GM19467 (cell line): ENCODE measurements at regions not wholly inside any gene's neighbourhood (a gene's known extent, or its start where the extent isn't known, plus 50 kb on each side); places are given as distances from the start of the nearest gene placed in this dataset.
"Not testable (repeated sequence)": the region's sequence is repeated elsewhere in the genome, so short reads cannot be mapped to it uniquely, and the experiment has no call there.

ENCODE experiments used
- ATAC-seq: cut with Tn5 transposase; IDR thresholded peaks from one replicate; pipeline ENCODE4 v1.9.1; 2021; ENCODE audit warnings: mild to moderate bottlenecking, moderate library complexity; ENCODE audit not compliant: unreplicated experiment

DNA sequence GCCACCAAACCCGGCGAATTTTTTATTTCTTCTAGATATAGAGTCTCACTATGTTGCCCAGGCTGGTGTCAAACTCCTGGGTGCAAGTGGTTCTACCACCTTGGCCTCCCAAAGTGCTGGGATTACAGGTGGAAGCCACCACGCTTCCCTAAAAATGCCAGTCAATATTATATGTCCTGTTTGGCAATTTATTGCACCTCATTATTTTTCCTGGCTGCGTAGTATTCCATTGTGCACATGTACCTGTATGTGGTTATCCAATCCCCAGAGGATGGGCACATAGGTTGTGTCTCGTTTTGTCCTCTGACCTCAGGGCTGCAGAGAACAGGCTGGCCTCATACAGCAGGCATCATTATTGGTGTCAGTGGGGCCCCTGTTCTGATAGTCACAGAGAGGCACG, 181.7 kb downstream of the C9orf50 start:
- ATAC-seq, result no peak

DNA sequence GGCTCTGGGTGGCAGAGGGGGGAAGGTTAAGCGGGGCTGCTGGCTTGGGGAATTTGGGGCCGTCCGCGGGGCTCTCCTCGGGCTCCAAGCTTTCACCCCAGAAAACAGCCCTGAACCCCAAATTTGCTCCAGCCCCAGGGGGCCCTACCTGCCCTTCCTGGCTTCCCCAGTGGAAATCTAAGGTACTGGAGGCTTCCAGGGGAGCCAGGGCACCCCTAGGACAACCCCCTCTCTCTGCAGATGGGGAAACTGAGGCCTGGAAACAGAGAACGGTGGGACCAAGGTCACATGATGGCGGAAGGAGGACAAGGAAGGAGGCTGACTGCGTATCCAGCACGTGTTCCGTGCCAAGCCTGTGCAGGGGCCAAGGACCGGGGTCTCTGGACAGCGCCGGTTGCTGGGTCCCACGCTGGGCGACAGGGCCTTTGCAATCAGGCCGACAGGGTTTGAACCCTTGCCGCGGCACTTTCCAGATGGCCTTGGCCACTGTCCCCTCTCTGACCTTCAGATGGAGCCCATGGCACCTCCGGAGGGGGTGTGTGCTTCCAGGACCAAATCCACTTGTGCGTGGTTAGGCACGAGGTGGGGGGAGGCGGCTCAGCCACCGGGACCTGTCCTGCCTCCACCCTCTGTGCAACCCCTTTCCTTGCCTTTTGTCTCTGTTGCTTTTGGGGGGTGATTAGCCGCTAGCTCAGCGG, 183.1 kb downstream of the C9orf50 start:
- ATAC-seq, result no peak

DNA sequence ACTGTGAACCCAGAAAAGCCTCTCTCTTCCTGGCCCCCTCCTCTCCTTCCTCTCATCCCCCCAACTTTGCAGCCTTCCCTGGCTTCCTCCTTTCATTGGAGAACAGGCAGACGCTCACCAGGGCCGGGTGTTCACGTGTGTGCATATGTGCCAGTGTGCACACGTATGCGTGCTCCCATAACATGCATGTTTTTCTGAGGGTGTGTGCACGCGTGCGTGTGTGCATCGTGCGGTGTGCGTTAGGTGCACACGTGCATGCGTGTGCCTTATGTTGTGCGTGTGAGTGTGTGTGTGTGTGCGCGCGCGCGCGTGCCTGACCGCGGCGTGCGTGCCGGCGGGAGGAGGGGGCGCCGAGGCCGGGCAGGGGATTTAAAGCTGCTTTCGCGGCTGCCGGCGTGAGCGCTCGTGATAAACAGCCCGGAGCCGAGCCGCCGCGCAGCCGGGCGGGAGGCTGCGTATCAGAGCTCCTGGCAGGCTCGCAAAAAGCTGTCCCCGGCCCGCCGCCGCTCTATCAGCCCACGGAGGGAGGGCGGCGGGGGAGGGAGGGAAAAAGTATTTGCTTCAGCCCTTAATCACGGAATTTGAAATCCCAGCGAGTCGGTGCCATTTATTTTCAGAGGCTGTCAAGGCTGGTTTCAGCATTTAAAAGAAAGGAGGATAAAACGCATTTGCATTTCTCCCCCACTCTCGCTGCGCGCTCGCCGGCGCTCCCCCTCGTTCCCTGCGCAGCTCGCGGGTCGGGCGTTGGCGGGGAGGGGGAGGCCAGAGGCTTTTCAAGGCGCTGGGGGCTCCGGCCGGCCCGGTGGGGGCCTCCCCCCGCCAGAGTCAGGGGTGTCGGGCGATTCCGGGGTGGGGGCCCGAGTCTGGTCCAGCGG, 183.9 kb downstream of the C9orf50 start:
- no peak for ATAC-seq

DNA sequence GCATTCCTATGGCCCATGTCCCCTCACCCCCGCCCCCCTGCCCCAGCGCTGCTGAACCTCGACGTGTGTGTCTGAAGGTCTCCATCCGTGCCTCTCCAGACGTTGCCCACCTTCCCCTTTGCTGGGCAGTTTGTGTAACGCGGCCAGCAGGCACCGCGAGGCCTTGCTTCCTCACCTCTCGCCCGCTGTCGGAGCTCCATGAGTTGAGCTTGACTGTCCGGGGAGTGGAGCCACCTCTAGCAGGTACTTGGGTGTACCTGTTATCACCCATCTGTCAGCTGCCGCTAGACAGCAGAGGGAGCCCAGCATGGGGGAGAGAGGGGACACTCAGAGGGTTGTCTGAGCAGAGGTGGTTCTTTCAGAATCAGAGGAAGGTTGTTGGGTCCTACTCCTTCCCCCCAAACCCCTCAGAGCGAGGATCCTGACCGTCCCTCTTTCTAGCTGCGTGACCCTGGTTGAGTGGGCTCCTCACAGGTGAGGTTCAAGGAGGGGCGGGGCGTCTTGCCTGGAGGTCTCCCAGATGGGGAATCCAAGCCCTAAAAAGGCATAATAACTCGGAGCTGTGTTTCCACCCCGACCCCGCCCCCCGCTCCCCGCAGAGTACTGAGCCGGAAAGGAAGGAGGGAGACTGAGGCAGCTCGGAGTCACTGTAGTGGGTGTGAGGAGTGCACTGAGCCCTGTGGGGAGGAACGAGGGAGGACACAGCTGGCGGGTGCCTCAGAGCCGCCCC, 184.7 kb downstream of the C9orf50 start:
- no peak for ATAC-seq

DNA sequence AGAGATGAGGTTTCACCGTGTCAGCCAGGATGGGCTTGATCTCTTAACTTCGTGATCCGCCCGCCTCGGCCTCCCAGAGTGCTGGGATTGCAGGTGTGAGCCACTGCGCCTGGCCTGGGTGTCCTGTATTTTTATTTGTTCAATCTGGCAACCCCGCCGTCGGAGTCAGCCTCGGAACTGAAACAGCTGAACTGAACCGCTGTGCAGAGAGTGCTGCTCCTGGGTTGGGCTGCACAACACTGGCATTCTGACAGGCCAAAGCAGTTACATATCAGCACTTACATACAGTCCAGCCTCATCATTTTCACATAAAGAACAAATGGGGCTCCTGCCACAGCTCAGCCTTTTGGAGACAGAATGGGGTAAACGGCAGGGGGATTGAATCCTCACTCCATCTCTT, 185.6 kb downstream of the C9orf50 start:
- ATAC-seq, result no peak

DNA sequence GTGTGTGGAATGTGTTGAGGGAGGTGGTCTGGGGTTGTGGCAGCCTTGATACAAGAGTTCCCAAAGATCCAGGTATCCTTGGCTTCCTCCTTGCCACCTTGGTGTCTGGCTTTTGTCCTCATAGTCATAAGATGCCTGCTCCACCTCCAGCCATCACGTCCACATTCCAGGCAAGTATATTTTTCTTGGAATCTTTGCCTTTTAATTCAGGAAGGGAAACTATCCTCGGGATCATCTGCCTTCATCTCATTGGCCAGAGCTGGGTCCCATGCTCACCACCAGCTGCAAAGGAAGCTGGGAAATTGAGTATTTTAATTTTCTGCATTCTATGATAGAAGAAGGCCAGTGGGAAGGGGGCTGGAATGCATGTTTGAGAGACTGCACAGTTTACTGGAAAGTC, 186.7 kb downstream of the C9orf50 start:
- ATAC-seq, result no peak

DNA sequence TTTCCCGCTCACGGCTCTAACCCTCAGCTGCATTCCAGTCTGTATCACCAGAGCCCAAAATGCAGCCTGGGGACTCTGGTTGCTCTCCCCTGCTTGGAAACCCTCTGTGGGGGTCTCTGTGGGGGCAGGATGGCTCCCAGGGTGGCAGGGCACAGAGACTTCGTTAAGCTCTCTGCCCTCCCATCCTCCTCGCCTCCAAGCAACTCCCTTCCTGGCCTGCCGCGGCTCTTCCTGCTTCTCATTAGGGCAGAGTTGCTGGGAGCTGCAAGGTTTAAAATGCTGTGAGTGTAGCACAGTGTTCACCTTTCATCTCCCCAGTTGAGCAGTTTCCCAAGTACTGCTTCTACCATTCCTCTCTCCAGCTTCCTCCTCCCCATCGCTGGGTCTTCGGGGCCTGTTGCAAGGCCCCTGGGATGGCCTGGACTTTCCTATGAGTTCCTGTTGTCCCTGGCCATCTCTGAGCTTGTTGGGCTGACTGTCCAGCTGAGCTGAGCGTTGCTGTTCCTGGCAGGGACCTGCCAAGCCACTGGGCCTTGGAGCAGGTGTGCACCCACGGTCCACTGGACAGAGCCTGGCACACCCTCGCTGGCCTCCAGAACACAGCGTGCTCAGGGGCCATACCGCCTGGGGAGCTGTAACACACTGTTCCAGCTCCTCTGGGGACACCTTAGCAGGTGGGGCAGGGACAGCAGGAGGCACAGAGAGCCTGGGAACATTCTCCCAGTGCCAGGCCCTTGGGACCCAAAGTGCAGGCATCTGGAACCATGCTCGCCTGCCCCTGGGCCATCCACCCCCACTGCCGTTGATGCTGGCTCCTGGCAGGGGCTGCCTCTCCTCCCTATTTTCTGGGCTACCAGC, 188.4 kb downstream of the C9orf50 start:
- no peak for ATAC-seq

DNA sequence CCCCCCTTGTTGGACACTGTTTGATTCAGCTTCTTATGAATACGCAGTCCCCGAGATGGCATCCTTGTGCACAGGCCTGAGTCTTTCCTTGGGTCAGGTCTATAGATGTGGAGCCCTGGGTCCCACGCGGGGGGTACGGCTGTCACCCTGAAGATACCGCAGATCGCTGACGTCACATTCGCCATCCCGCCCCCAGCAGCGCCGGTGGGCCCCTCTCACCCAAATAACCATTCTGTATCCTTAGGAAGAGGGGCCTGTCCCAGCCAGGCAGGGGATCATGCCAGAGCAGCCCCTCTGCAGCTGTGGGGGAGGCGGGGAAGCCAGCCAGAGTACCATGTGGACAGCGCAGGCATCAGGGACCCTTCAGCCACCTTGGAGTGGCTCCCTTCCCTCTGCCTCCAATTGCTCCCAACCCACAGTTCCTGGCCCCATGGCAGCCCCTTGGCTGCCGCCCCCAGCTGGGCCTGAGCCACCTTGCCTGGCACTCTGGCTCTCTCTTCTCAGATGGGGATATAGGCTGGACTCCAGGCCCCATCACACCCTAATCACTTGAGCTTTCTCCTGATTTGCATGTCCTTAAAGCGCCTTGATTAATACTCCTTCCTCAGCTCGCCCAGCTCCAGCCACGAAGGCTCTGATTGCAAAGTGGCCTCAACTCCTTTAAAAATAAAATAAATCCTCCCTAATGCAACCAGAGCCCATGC, 189.8 kb downstream of the C9orf50 start:
- ATAC-seq, result no peak

DNA sequence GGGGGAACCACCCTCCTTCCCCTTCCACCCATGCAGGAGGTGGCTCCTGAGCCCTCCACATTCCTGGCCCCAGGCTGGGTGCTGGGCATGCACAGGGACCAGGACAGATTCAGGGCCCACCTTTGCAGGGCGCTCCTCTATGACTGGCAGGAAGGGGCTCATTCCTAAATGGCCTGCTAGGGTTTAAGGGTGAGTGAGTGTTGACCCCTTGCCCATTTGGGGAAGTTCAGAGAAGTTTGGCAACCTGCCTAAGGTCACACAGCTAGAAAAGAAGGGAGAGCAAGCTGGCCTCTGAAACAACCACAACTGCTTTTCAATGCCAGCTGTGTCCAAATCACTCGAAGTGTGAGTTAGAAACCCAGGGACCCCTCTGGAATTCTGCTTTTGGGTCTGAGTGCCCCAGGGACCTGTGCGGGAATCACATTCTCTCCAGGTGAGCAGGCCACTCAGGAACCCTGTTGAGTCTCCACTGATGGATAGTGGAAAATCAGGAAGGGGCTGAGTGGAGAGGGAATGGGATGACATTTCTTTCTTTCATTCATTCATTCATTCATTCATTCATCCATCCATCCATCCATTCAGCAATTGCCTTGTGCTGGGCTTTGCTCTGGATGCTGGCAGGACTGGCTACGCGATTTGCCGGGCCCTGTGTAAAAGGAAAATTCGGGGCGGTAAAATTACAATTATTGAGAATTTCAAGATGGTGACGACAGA, 191.9 kb downstream of the C9orf50 start:
- ATAC-seq, result no peak

DNA sequence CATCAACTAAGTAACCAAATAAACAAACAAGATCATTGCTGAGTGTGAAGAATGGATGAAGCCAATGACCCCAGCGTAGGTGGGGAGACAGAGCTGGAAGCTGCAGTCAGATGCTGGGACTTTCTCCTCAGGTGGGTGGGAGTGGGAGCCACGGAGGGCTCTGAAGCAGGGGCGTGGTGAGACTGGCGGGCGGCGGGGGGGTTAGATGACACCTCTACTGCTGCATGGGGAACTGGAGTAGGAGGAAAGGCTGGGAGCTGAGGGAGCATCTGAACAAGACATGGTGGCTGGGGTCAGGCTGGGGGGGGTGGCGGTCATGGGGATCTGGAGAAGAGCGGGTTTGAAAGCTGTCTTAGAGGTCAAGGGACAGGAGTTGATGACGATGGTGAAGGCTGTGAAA, 193.8 kb downstream of the C9orf50 start:
- ATAC-seq, result no peak

DNA sequence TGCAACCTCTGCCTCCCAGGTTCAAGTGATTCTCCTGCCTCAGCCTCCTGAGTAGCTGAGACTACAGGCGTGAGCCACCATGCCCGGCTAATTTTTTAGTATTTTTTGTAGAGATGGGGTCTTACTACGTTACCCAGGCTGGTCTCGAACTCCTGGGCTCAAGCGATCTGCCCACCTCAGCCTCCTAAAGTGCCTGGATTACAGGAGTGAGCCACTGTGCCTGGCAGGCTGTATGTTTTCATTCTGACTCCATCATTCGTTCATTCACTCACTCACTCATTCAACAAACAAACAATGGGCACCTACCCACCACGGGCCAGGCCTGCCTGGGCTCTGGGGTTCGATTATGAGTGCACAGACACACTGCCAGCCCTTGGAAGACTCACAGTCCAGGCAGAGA, 197.1 kb downstream of the C9orf50 start:
- ATAC-seq, result not testable (repeated sequence)

DNA sequence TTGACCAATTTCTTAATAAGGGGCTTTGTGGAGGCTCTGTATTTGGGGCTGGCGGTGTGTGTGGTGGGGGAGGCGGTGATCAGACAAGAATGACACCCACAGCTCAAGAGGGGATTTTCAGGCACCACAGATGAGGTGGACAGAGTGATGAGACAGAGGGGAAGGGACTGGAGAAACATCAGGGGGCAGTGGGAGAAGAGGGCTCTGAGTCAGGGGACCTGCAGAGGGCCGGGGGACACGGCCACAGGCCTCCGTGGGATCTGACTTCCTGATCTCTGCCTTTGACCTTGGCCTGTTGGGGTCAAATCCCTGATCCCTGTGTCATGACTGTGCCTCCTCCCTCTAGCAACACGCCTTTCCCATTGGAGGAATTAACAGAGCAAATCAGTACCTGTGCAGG, 197.7 kb downstream of the C9orf50 start:
- ATAC-seq, result no peak

DNA sequence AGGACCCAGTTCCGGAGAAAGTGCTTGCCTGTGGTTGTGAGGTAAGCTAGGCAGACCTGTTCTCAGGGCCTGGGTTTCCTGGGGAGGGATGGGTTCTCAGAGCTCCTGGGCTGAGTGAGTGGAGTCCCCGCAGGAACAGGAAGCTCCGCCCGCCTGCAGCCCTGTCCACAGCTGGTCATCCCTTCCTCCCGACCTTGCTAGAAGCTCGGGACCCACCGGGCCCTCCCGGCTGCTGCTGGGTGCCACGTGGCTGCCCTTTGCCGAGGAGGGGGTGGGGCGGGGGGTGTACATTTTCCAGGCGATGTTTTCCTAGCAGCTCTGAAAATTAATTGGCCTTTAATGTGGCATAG, 198.1 kb downstream of the C9orf50 start:
- no peak for ATAC-seq

DNA sequence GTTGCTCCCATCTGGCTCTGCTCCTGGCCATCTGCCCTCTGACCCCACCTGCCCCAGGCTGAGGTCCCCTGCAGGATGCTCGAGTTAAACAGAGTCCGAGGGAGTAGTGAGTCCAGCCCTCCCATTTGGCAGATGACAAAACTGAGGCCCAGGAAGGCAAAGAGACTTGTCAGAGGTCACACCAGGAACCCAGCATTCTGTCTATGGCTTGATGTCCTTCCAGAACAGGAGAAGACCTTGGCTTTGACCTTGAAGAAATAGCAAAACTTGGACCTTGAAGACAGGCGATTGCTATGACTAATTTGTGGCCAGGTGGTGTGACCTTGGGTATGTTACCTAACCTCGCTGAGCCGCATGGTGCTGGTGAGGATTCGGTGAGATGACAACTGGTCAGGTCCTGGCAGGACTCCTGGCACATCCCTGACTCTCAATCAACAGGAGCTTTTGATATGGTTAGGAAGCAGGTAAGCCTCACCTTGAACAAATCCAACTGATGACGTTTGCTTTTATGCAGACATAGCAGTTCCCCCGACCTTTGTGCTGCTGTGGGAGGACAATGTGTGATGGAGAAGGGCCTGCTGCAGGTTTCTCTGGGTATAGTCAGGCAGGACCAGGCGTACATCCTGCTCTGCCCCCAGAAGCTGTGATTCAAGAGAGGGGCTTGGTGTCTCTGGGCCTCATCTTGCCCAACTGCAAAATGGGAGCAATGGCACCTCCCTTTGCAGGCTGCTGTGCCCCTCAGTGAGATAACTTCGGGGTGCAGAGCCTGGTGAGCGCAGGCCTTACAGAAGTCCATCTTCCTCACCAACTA, 198.7 kb downstream of the C9orf50 start:
- ATAC-seq, result no peak

DNA sequence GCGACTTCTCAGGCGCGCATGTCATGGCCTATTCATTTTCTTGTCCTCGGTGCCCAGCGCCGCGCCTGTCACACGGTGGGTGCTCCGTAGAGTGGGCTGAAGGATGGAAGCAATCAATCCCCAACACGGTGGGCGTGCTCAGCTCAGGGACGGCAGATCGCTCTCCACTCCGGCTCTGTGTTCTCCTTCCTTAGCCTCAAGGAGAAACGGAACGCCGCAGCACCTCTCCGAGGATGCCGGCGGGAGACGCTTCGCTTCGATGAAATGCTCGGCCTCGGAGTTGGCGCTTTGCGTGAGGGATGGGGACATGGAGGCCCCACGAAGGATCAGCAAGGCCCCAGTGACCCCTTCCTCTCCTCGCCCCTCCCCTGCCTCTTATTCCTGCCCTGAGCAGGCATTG, 199.5 kb downstream of the C9orf50 start:
- no peak for ATAC-seq

DNA sequence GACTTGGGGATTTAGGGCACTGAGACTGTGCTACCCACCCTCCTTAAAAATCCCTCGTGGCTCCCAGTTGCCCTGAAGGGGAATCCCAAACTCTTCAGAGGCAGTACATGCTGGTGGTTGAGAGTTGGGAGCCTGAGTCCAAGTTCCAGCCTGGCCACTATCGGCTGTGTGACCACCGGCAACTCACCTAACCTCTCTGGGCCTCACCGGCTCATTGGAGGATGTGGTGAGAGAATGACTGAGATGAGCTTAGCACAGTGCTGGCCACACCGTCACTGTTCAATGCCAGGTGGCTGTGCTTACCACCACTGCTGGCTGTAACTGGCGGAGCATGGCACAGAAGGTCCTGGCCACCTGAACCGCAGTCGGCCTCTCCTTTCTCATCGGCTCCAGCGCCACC, 200.2 kb downstream of the C9orf50 start:
- no peak for ATAC-seq

DNA sequence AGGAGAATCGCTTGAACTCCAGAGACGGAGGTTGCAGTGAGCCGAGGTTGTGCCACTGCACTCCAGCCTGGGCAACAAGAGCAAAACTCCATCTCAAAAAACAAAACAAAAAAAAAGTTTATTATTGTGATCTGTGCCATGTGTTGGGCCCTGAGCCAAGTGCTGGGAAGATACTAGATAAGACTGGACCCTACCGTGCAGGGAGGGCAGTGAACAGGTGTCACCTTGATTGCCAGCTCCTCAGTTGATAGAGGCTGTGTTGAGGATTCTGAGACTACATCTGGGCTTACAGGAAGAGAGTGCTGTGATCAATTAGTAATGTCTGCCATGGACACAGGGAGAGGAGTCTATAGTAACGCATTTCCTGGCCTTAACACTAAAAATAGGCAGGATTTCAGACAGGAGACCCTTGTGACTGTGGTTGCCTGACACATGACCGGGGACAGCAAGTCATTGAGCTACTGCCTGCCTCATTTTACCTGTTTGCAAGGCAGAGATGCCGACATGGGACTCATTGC, 201.5 kb downstream of the C9orf50 start:
- ATAC-seq, result no peak

DNA sequence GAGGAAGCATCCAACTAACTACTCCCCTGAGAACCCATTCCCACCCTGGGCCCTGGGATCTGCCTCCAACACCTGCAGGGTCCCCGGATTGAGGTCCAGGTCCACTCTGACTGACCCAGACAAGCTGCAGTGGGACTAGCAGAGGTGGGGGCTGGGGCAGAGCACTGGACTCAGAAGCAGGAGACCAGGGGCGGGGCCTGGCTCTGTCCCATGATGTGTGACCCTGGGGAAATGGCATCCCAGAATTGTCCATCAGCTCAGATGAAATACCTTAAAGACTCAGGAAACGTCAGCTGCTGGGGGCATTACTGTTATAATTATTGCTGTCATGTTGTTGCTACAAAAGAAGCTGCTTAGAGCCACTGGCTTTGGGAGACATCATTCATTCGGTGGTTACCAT, 202.4 kb downstream of the C9orf50 start:
- ATAC-seq, result no peak
